Calu3 (cell line): ENCODE measurements at regions not wholly inside any gene's neighbourhood (a gene's known extent, or its start where the extent isn't known, plus 50 kb on each side); places are given as distances from the start of the nearest gene placed in this dataset.

Experiments used
- BruUV-seq: library from RNA; stranded (reverse); fragments of 400-500 nt; replicated peaks from 2 replicates; lab custom pipeline; 2021; lab: Mats Ljungman, UMichigan
- CTCF ChIA-PET: fragments of 300-600 bp; sonication (Branson Sonifier 250); formaldehyde crosslinking; loops from one replicate; lab custom pipeline; 2022; ENCODE audit warnings: antibody characterized with exemption; lab: Charles Lee
- DNase-seq: peaks from one replicate; pipeline ENCODE4 v3.0.0; 2022
- H3K27ac Mint-ChIP-seq: one replicate; pipeline ENCODE4 v1.8.0; 2022; ENCODE audit warnings: mixed read lengths; ENCODE audit not compliant: unreplicated experiment
- H3K27me3 Mint-ChIP-seq: one replicate; pipeline ENCODE4 v1.8.0; 2022; ENCODE audit warnings: mixed read lengths; ENCODE audit not compliant: unreplicated experiment
- H3K36me3 Mint-ChIP-seq: one replicate; pipeline ENCODE4 v1.8.0; 2022; ENCODE audit warnings: mild to moderate bottlenecking, moderate library complexity, mixed read lengths; ENCODE audit not compliant: insufficient read depth, unreplicated experiment
- H3K4me1 Mint-ChIP-seq: one replicate; pipeline ENCODE4 v1.8.0; 2022; ENCODE audit warnings: mild to moderate bottlenecking, low read depth, mixed read lengths; ENCODE audit not compliant: unreplicated experiment
- H3K4me3 Mint-ChIP-seq: one replicate; pipeline ENCODE4 v1.8.0; 2022; ENCODE audit warnings: mild to moderate bottlenecking, low read depth, moderate library complexity, mixed read lengths; ENCODE audit not compliant: unreplicated experiment
- H3K9me3 Mint-ChIP-seq: one replicate; pipeline ENCODE4 v1.8.0; 2022; ENCODE audit warnings: low read depth, mixed read lengths; ENCODE audit not compliant: unreplicated experiment
- intact Hi-C: fragments of 100-400 bp; cut with micrococcal nuclease; formaldehyde crosslinking; loops from one replicate; pipeline ENCODE4 v1.10.0; 2022; ENCODE audit not compliant: unreplicated experiment
- TF ChIP-seq, protein P1 (sequence below): fragments of 200-600 bp; IDR thresholded peaks from one replicate; pipeline ENCODE4 v1.8.0; 2022; ENCODE audit warnings: antibody characterized with exemption; ENCODE audit not compliant: unreplicated experiment

DNA sequence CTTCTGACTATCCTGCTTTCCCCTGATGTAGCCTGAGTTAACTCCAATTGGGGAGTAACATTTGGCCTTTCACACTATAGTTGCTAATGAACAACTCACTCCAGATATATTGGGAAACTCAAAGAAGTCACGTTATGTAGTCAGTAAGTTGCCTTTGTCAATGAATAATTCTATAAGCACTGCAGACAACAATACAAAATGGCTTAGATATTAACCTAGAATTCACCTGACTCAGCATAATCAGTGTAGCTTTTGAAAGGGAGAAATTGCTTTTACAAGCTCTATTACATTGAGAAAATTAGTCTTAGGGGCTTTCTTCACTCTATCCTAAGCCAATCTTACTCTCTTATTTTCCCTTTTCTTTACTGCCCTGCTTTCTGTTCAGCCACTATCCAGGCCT is 303.5 kb upstream of the NR5A2 start:
- TF ChIP-seq, protein P1, sequence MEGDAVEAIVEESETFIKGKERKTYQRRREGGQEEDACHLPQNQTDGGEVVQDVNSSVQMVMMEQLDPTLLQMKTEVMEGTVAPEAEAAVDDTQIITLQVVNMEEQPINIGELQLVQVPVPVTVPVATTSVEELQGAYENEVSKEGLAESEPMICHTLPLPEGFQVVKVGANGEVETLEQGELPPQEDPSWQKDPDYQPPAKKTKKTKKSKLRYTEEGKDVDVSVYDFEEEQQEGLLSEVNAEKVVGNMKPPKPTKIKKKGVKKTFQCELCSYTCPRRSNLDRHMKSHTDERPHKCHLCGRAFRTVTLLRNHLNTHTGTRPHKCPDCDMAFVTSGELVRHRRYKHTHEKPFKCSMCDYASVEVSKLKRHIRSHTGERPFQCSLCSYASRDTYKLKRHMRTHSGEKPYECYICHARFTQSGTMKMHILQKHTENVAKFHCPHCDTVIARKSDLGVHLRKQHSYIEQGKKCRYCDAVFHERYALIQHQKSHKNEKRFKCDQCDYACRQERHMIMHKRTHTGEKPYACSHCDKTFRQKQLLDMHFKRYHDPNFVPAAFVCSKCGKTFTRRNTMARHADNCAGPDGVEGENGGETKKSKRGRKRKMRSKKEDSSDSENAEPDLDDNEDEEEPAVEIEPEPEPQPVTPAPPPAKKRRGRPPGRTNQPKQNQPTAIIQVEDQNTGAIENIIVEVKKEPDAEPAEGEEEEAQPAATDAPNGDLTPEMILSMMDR = no peak
- Mint-ChIP-seq H3K4me1 (peaks cover 17% of the 10 kb centered on the region), H3K9me3 (no peaks in the 10 kb centered on the region), H3K36me3 (no peaks in the 10 kb centered on the region), H3K27me3 (no peaks in the 10 kb centered on the region), H3K27ac (no peak overlapping the region), H3K4me3 (no peak overlapping the region)
- BruUV-seq = no TSS peak
- CTCF ChIA-PET = interaction anchor here (1.4 kb wide), 1 partner anchor 18 kb away, joined by 3 read pairs; no protein-coding TSS in a partner anchor
- DNase-seq = no peak
- intact Hi-C loops = no loop called here

DNA sequence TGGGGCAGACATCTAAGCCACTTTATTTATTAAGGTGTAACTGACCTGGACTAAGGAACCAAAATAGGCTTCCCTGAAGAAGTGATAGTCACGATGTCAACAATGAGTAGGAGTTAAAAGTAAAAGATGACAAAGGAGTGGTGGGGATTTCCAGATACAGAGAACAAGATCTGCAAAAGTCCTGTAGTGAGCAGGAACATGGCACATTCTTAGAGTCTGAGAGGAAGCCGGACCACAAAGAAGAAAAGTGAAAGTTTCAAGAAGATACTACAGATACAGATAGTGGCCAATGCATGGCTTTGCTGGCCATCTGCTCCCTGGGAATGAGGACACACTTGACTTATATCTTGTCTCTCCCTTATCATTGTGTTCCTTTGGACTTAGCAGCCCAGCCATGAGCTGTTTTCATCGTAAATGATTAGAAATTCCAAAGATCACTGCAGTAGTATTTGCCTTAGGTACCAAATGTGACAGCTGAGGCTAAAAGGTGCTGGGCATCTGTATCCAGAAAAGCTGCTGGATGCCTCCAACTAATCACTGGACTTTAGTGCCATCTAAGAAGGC is 302.4 kb upstream of the NR5A2 start:
- no peaks in the 10 kb centered on the region for H3K9me3 Mint-ChIP-seq
- no peaks in the 10 kb centered on the region for H3K36me3 Mint-ChIP-seq
- no TSS peak for BruUV-seq
- no peaks in the 10 kb centered on the region for H3K27me3 Mint-ChIP-seq
- no peak overlapping the region for H3K4me3 Mint-ChIP-seq
- no peak overlapping the region for H3K27ac Mint-ChIP-seq
- peaks cover 17% of the 10 kb centered on the region for H3K4me1 Mint-ChIP-seq
- CTCF ChIA-PET = interaction anchor here (1.4 kb wide), 1 partner anchor 17 kb away, joined by 3 read pairs; no protein-coding TSS in a partner anchor
- intact Hi-C loops = no loop called here
- DNase-seq = no peak
- TF ChIP-seq, protein P1 = no peak

- H3K9me3 Mint-ChIP-seq = no peaks in the 10 kb centered on the region
- no peak for DNase-seq
- no peak overlapping the region for H3K27ac Mint-ChIP-seq
- TF ChIP-seq, protein P1 = no peak
- no peak overlapping the region for H3K4me3 Mint-ChIP-seq
- CTCF ChIA-PET = interaction anchor here (0.6 kb wide), 1 partner anchor 833 kb away, joined by 4 read pairs; no protein-coding TSS in a partner anchor
- H3K4me1 Mint-ChIP-seq = peaks cover 17% of the 10 kb centered on the region
- no TSS peak for BruUV-seq
- no peaks in the 10 kb centered on the region for H3K27me3 Mint-ChIP-seq
- intact Hi-C loops = no loop called here
- H3K36me3 Mint-ChIP-seq = no peaks in the 10 kb centered on the region
Observed at GRCh38 chr1:199727682-199728081, 299.8 kb upstream of the NR5A2 start.

- Mint-ChIP-seq H3K36me3 (no peaks in the 10 kb centered on the region), H3K27ac (no peak overlapping the region), H3K9me3 (no peaks in the 10 kb centered on the region), H3K27me3 (no peaks in the 10 kb centered on the region), H3K4me1 (peaks cover 21% of the 10 kb centered on the region), H3K4me3 (no peak overlapping the region)
- no peak for DNase-seq
- CTCF ChIA-PET = interaction anchor here (0.6 kb wide), 1 partner anchor 833 kb away, joined by 4 read pairs; no protein-coding TSS in a partner anchor
- no TSS peak for BruUV-seq
- TF ChIP-seq, protein P1 = no peak
- intact Hi-C loops = no loop called here
Observed at GRCh38 chr1:199728345-199728744, 299.2 kb upstream of the NR5A2 start.
